ENCODE measurements at regions not wholly inside any gene's neighbourhood (a gene's known extent, or its start where the extent isn't known, plus 50 kb on each side); places are given as distances from the start of the nearest gene placed in this dataset.

- Histone ChIP-seq H3K4me3 (replicated peaks; ENCODE audit: low read depth, low read length) (no peak overlapping the region), H3K27me3 (replicated peaks; ENCODE audit: control insufficient read depth, insufficient read depth, low read length) (no peaks in the 10 kb centered on the region), H3K36me3 (ENCODE audit: control insufficient read depth, insufficient read depth, low read length) (no peaks in the 10 kb centered on the region)
- DNase-seq (ENCODE audit: extremely low read depth, insufficient read length), result peak; percentile 48
- TF ChIP-seq CTCF (IDR thresholded peaks at IDR 0.05; ENCODE audit: insufficient read depth, low read length, poor library complexity, severe bottlenecking), result no peak
Observed at GRCh38 chr4:53744446-53745160, 153.3 kb upstream of the LNX1 start.

GRCh38 chr4:53734584-53735353 lies 143.5 kb upstream of the LNX1 start:
- no peak for DNase-seq (ENCODE audit: extremely low read depth, insufficient read length)
- no peaks in the 10 kb centered on the region for H3K36me3 ChIP-seq (ENCODE audit: control insufficient read depth, insufficient read depth, low read length)
- H3K4me3 ChIP-seq (replicated peaks; ENCODE audit: low read depth, low read length), result no peak overlapping the region
- no peaks in the 10 kb centered on the region for H3K27me3 ChIP-seq (replicated peaks; ENCODE audit: control insufficient read depth, insufficient read depth, low read length)
- no peak for TF ChIP-seq CTCF (IDR thresholded peaks at IDR 0.05; ENCODE audit: insufficient read depth, low read length, poor library complexity, severe bottlenecking)

- no peak for DNase-seq (ENCODE audit: extremely low read depth, insufficient read length)
- TF ChIP-seq CTCF (IDR thresholded peaks at IDR 0.05; ENCODE audit: insufficient read depth, low read length, poor library complexity, severe bottlenecking), result no peak
- H3K36me3 ChIP-seq (ENCODE audit: control insufficient read depth, insufficient read depth, low read length), result no peaks in the 10 kb centered on the region
- H3K4me3 ChIP-seq (replicated peaks; ENCODE audit: low read depth, low read length), result no peak overlapping the region
- H3K27me3 ChIP-seq (replicated peaks; ENCODE audit: control insufficient read depth, insufficient read depth, low read length), result no peaks in the 10 kb centered on the region
Observed at GRCh38 chr4:53734182-53734581, 142.9 kb upstream of the LNX1 start.

GRCh38 chr4:53732661-53733060 lies 141.4 kb upstream of the LNX1 start:
- H3K4me3 ChIP-seq (replicated peaks; ENCODE audit: low read depth, low read length), result no peak overlapping the region
- H3K36me3 ChIP-seq (ENCODE audit: control insufficient read depth, insufficient read depth, low read length), result no peaks in the 10 kb centered on the region
- TF ChIP-seq CTCF (IDR thresholded peaks at IDR 0.05; ENCODE audit: insufficient read depth, low read length, poor library complexity, severe bottlenecking), result no peak
- DNase-seq (ENCODE audit: extremely low read depth, insufficient read length), result no peak
- no peaks in the 10 kb centered on the region for H3K27me3 ChIP-seq (replicated peaks; ENCODE audit: control insufficient read depth, insufficient read depth, low read length)

- TF ChIP-seq CTCF (IDR thresholded peaks at IDR 0.05; ENCODE audit: insufficient read depth, low read length, poor library complexity, severe bottlenecking), result no peak
- Histone ChIP-seq H3K36me3 (ENCODE audit: control insufficient read depth, insufficient read depth, low read length) (no peaks in the 10 kb centered on the region), H3K27me3 (replicated peaks; ENCODE audit: control insufficient read depth, insufficient read depth, low read length) (no peaks in the 10 kb centered on the region), H3K4me3 (replicated peaks; ENCODE audit: low read depth, low read length) (no peak overlapping the region)
- DNase-seq (ENCODE audit: extremely low read depth, insufficient read length), result no peak
Observed at GRCh38 chr4:53730031-53730805, 138.9 kb upstream of the LNX1 start.

Data from GM06990 (cell line).